ENCODE measurements at regions not wholly inside any gene's neighbourhood (a gene's known extent, or its start where the extent isn't known, plus 50 kb on each side); places are given as distances from the start of the nearest gene placed in this dataset.

GRCh38 chr1:207234690-207235089 lies 86.8 kb upstream of the CD55 start:
- H3K56ac ChIP-seq (ENCODE audit: extremely low read depth, insufficient read depth, low read length), result no peak overlapping the region
- ATAC-seq (ENCODE audit: low read depth), result no peak
- no peak overlapping the region for H3K9ac ChIP-seq (ENCODE audit: low read depth, low read length)
- H3K79me1 ChIP-seq (ENCODE audit: low read depth in 1 of 2, low read length in 2 of 2), result no peaks in the 10 kb centered on the region
- H4K5ac ChIP-seq (ENCODE audit: low read depth, low read length), result no peak overlapping the region
- no peak overlapping the region for H2AK9ac ChIP-seq (replicated peaks; ENCODE audit: low read depth, low read length, poor library complexity)
- no peak overlapping the region for H3K14ac ChIP-seq (replicated peaks; ENCODE audit: low read depth, low read length)
- no peak for TF ChIP-seq MAZ (IDR thresholded peaks at IDR 0.05; ENCODE audit: borderline replicate concordance, low read depth, low read length)
- no peak for TF ChIP-seq BHLHE40 (IDR thresholded peaks at IDR 0.05; ENCODE audit: low read depth, low read length)
- TF ChIP-seq POLR2A (IDR thresholded peaks at IDR 0.05; ENCODE audit: low read depth, low read length), result no peak
- no peak for TF ChIP-seq FOS (IDR thresholded peaks at IDR 0.05; ENCODE audit: low read depth, low read length)
- TF ChIP-seq RFX5 (IDR thresholded peaks at IDR 0.05; ENCODE audit: low read depth, low read length), result no peak
- no peak for TF ChIP-seq SMC3 (IDR thresholded peaks at IDR 0.05; ENCODE audit: low read depth, low read length)
- no peak for TF ChIP-seq CHD1 (IDR thresholded peaks at IDR 0.05; ENCODE audit: low read depth, low read length)
- TF ChIP-seq CEBPB (IDR thresholded peaks at IDR 0.05; ENCODE audit: low read depth, low read length), result no peak
- TF ChIP-seq ELK1 (IDR thresholded peaks at IDR 0.05; ENCODE audit: borderline replicate concordance, low read depth, low read length), result no peak
- TF ChIP-seq RAD21 (IDR thresholded peaks at IDR 0.05; ENCODE audit: low read length), result no peak
- no peak for TF ChIP-seq MXI1 (IDR thresholded peaks at IDR 0.05; ENCODE audit: borderline replicate concordance, low read depth, low read length)
- no peak for TF ChIP-seq MAFK (IDR thresholded peaks at IDR 0.05; ENCODE audit: low read depth, low read length)
- no peak for TF ChIP-seq RCOR1 (IDR thresholded peaks at IDR 0.05; ENCODE audit: insufficient replicate concordance, low read length)
- no peak overlapping the region for H3K27ac ChIP-seq (ENCODE audit: insufficient read depth, low read length)
- H3K18ac ChIP-seq (ENCODE audit: low read depth, low read length), result no peak overlapping the region
- no peaks in the 10 kb centered on the region for H3K27me3 ChIP-seq (ENCODE audit: control insufficient read depth, insufficient read depth, low read length)
- DNase-seq, result no peak
- no peak overlapping the region for H3K23ac ChIP-seq (ENCODE audit: low read depth, low read length)
- ChIA-PET CTCF (no interaction called here), POLR2A (ENCODE audit: unreplicated experiment) (no interaction called here)
- H2BK120ac ChIP-seq (ENCODE audit: low read depth, low read length), result no peak overlapping the region
- H2AFZ ChIP-seq (replicated peaks; ENCODE audit: low read length, poor library complexity), result no peak overlapping the region
- no peaks in the 10 kb centered on the region for H3K9me1 ChIP-seq (ENCODE audit: insufficient read depth, low read length)
- BruUV-seq (replicated peaks), result no TSS peak
- H2BK20ac ChIP-seq (ENCODE audit: low read depth, low read length), result no peak overlapping the region
- no peaks in the 10 kb centered on the region for H3K36me3 ChIP-seq (ENCODE audit: control insufficient read depth, insufficient read depth, low read length)
- H3K9me3 ChIP-seq (ENCODE audit: control insufficient read depth, insufficient read depth, low read length), result no peaks in the 10 kb centered on the region
- H3K4me3 ChIP-seq (ENCODE audit: insufficient read depth, low read depth, low read length), result no peak overlapping the region
- intact Hi-C loops (cut with micrococcal nuclease) (no loop called here), dilution Hi-C loops (cut with HindIII; ENCODE audit: low sequenced_read_pairs, unreplicated experiment) (no loop called here), in situ Hi-C loops (cut with MboI; ENCODE audit: low sequenced_read_pairs) (no loop called here)
- peaks cover 2% of the 10 kb centered on the region; the same call in 1 of the 2 replicates for H3K4me1 ChIP-seq (ENCODE audit: control insufficient read depth, insufficient read depth, low read length)
- no peak overlapping the region for H2BK5ac ChIP-seq (ENCODE audit: low read depth, low read length, poor library complexity, severe bottlenecking)
- no peak overlapping the region for H2AK5ac ChIP-seq (ENCODE audit: low read depth, low read length)
- H4K91ac ChIP-seq (ENCODE audit: insufficient read depth, low read depth, low read length), result no peak overlapping the region
- no peak overlapping the region for H2BK15ac ChIP-seq (ENCODE audit: low read depth, low read length)
- no peak overlapping the region for H3K4ac ChIP-seq (ENCODE audit: low read depth, low read length)
- H3K4me2 ChIP-seq (ENCODE audit: low read depth, low read length), result no peak overlapping the region
- no peaks in the 10 kb centered on the region for H4K20me1 ChIP-seq (ENCODE audit: insufficient read depth, low read length)
- no peak overlapping the region for H4K8ac ChIP-seq (ENCODE audit: low read depth in 2 of 2, low read length in 2 of 2)
